HG03280 (cell line): ENCODE measurements at regions not wholly inside any gene's neighbourhood (a gene's known extent, or its start where the extent isn't known, plus 50 kb on each side); places are given as distances from the start of the nearest gene placed in this dataset.

Source experiments
- ATAC-seq: cut with Tn5 transposase; IDR thresholded peaks from one replicate; pipeline ENCODE4 v1.9.1; 2021; ENCODE audit warnings: mild to moderate bottlenecking, moderate library complexity; ENCODE audit not compliant: unreplicated experiment

DNA sequence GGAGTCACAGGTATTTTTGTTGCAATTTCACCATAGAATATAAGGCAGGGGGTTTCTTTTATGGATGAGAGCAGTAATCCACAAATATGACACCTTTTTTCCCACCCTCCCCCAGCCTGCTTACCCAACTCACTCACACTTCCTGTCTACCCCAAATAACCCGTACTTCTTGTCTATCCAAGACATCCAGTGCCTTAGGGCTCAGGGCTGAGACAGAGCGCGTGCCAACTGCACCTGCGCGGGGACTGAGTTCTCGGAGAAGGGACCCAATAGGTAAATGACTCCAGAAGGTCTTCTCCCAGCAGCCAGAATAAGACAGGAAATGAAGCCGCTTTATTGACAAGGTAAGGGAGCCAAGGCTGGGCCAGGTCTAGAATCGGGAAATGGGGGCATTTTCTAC, 369.1 kb downstream of the SIPA1L2 start:
- no peak for ATAC-seq

GRCh38 chr1:232260045-232260444, 369.9 kb downstream of the SIPA1L2 start:
- no peak for ATAC-seq

DNA sequence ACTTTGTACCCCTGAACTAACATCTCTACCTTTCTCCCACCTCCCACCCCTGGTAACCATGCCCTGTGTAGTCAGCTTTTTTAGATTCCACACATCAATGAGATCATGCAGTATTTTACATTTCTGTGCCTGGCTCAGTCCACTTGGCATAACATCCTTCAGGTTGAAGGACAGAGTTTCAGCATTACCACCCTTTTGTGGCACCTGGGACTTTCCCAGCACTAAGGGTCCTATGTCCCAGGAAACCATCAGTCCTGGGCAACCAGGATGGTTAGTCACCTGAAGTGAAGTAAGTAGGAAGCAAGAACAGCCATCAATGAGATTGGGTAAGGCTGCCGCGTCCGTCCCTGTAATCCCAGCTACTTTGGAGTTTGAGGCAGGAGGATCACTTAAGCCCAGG, 370.6 kb downstream of the SIPA1L2 start:
- no peak for ATAC-seq

DNA sequence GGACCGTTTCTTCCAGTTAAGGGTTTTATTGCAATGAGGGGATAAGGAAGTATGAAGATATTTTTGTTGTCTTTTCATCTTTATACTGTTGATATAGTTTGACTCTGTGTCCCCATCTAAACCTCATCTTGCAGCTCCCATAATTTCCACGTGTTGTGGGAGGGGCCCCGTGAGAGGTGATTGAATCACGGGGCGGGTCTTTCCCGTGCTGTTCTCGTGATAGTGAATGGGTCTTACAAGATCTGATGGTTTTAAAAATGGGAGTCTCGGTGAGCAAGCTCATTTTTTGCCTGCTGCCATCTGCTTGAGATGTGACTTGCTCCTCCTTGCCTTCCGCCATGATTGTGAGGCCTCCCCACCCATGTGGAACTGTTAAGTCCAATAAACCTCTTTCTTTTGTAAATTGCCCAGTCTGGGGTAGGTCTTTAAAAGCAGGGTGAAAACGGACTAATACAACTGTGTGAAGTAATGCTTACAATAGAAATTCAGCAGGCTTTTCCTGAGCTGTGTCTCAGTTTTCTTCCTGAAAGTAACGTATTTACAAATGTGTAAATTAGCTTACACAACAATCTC, 377.3 kb downstream of the SIPA1L2 start:
- no peak for ATAC-seq

DNA sequence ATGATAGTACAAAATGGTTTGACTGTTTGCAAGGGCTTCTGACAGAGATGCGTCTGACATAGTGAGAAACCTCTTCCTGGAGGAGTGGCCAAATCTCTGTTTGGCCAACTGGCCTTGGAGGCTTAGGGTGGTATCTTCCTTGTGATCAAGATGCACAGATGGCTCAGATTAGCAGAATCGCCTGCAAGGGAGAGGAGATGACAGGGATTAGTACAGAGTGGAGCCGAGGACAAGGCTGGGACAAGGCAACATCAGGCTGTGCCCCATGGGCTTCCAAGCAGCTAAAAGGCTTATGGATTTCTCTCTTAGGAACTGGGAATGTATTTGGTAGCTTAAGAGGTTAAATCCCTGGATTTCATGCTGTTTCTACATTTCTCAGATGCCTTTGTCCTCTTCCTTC, 379.1 kb downstream of the SIPA1L2 start:
- no peak for ATAC-seq

DNA sequence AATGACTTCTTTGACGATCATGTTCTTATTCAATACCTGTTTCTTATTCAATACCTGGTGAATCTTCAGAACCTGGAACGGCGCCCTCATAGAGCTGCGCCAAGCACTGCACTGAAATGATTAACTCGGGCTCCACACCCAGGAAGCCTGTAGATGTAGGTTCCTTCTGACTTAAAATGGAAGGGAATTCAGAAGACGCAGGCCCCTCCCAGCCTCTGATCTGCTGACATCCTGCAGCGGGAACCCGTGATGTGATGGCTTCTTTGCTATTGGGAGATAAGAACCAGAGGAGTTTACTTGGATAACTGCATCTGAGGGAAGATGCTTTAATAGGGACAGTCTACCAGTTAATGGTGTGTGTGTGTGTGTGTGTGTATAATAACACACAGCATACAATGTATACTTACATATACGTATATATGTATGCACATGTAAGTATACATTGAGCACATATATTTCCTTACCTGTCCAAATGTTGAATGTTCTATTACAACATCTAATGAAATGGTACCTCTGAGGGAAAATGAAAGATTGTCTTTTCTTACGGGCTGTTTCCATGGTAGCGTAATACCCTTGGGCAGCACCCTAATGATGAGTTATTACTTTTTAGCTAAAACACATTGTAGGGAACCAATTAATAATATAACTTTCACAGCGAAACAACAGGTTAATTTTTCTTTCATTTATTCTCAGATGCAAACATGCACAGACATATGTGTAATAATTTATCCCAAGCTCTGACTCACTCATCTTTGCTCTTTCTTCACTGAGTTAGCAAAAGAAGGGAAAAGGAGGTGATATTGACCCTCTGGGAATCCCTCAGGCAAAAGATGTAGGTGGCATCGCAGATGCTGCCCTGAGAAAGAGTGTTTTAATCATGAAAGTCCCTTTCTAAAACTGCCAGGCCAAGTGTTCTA, 379.8 kb downstream of the SIPA1L2 start:
- no peak for ATAC-seq

DNA sequence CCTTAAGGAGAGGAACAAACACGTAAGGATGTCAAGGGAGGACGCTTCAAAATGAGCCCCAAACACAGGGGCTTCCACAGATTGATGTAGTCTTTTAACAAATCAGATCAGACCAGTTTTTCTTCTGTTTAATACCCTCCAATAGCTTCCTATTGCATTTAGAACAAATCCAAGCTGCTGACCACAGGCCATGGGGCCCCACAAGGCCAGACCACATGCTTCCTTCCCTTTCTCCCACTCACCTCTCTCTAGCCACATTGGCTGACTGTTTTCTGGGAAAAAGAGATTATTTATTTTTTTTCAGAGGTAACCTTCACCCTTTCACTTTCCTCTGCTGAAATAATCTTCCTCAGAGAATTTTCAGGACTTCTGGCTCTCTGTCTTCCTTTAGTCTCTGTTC, 380.6 kb downstream of the SIPA1L2 start:
- no peak for ATAC-seq

DNA sequence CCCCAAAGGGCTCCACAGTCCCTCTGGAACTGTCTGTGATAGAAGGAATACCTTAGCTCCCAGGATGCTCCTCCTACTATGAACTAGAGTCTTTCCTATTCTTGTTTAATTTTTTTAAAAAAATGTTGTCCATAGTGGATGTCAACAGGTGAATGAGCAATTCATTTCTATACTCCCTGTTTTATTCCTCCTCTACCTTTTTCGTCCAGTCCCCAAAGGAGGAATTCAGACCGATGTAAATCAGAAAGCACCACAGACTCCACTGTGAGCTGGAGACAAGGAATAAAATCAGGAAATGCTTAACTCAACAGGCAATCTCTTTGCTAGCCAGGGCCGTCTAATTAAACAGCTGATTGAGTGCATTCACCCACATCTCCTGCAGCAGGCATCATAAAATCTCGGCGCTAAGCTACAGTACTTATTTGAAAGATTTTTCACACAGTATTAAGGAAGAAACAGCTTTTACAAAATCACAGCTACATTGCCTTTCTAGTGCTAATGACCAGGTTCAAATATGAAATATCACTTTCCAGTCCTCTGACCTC, 381.6 kb downstream of the SIPA1L2 start:
- ATAC-seq = no peak

DNA sequence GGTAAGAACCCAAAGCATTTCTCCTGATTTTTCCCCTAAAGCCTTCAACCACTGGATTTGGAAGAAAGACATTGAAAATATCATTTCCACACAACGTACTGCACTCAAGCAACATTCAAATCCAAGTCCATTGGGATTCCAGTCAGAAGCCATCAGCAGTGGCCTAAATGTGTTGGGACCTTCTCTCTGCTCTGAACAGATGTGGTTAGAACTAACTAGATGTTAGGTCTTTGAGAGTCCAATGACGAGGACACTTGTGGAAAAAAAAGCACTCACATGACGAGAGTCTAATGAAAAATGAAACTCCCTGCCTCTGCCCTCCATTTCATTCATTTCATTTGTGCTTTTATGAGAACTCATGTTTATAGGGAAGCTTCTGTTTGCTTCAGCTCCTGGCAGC, 382.3 kb downstream of the SIPA1L2 start:
- ATAC-seq = no peak

DNA sequence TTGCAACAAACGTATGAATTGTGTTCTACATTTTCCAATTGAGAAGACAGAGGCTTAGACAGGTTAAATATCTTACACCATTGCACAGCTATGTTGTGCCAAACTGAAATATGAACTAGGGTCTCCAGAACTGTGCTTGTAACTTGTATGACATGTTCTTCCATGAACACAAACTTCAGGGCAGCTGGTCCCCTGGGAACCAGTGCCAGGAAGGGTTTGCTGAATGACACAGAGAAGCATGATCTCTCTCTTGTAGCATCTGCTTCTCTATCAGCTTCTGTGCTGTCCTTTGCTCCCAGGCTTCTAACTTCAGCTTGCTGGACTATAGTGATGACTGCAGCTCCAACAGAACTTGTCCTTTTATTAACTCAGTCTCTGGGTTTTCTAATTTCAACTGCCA, 385.5 kb downstream of the SIPA1L2 start:
- no peak for ATAC-seq

DNA sequence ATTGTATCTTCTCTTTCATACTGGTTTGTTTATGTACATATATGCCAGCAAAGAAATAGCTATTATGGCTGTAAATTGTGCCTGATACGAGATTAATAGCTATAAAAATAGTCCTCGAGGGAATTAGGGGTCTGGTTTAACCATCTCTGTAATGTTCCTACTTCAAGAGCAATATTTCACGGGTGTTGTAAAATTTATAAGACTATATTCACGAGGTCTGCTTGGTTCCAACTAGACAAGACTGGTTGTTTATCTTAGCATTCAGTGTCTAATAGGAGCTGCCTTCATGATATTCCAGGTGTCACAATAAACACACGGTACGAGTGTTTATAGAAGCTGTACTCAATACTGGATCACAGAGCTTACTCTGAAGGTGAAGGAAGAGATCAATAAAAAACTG, 389.9 kb downstream of the SIPA1L2 start:
- ATAC-seq = no peak

GRCh38 chr1:232239522-232239921, 390.4 kb downstream of the SIPA1L2 start:
- no peak for ATAC-seq

DNA sequence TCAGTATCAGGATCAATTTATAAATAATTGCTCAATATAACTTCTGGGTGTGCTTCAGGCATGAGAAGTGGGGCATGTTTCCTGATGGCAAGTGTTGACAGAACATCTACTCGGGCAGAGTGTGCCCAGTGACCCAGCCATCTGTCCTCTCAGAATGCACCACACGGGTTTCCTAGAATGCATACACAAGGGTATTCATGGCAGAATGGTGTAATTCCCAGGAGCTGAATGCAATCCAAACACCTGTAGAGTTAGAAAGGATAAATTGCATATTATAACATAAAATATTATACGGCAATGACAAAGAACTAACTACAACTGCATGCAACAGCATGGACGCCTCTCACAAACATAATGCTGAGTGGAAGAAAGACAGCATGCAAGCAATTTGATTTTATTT, 391.9 kb downstream of the SIPA1L2 start:
- no peak for ATAC-seq

DNA sequence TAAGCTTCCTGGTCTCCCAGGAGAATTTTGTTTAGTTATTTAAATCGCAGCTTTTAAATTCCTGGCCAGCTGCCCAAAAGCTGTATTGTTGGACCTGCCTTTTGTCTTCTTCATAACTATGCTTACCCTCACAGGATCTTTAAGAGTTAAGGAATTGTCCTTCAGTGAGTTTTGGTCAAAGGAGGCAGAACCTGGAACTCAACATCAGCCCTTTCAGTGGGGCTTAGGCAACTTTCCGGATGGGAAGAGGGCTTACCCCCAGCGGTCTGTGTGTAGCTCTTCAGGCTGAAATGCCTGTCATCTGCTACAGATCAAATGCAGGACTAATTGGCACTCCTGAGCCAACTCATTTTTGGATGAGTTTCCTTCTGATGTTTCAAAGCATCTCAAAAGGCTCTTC, 402.6 kb downstream of the SIPA1L2 start:
- no peak for ATAC-seq

DNA sequence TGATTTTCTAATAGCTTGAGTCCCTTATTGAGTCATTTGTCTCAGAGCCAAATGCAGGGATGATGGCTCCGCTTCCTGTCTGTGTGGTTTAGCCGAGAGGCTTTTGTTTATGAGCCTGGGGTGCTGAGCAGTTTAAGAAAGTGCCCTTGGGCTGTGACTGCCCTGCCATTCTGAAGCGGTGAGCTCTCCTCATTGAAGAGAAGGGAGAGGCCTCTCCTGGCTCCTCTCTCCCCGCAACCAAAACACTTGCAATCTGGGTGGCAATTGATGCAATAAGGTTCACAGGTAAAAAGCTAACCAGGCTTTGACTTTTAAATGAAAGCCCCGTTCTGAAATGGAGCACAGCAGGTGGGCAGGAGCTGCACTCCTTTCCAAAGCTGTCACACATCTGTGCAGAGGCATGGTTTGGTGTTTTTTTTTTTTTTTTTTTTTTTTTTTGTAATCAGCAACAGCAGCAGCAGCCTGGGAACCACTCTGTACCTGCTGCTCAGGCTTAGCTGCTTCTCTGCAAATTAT, 403.7 kb downstream of the SIPA1L2 start:
- ATAC-seq = no peak

DNA sequence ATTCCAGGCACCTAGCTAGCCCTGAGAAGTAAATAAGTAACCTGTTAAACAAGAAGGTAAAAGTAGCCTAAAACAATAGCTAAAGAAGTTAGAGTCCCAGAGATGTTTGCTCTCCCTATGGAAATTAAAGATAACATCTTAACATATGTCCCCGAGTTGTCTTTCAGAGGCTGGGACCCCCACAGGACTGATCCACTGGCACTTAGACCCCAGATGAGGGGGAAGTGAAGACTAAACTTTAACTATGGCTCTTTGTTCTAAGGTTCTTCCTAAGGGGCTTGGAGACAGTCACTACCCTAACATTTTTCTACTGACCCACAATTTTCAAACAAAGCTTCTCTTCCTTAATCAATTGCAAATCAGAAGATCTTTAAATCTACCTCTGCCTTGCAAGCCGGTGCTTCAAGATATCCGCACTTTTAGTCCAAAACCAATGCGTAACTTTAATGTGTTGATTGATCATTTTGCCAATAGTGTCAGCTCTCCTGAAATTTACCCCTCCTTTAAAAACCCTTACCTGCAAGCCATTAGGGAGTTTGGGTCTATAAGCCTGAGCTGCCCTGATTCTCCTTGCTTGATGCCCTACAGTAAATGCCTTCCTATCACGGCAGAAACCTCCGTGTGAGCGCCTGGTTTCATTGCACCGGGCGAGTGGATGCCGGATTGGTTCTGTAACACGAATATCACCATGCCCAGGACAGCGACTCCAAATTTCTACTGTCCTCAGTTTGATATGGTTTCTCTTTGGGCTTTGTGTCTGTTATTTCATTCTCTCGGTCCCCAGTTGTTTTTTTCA, 404.4 kb downstream of the SIPA1L2 start:
- no peak for ATAC-seq

GRCh38 chr1:232223887-232224286, 406.0 kb downstream of the SIPA1L2 start:
- no peak for ATAC-seq

DNA sequence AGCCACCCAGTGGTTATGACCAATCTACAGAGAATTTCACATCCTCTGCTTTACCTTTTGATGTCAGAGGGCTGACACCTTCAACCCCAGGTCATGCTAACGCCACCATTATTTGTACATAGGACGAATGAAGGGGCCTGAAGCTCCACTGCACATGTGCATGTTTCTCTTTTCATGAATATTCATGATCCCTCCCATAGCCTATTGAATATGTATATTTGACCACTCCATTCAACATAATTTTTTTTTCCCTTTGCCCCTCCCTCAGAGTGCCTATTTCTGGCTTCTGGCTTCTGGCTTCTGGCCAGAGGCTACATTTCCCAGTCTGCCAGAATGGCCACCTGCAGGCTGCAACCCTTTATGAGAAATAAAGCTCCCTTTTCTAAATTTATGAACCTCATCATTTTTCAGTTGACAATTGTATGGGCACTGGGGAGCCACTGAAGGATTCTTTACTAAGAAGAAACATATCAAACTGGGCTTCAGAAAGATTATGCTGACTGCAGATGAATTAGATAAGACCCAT, 406.7 kb downstream of the SIPA1L2 start:
- no peak for ATAC-seq

GRCh38 chr1:232222614-232223013, 407.3 kb downstream of the SIPA1L2 start:
- ATAC-seq = no peak

DNA sequence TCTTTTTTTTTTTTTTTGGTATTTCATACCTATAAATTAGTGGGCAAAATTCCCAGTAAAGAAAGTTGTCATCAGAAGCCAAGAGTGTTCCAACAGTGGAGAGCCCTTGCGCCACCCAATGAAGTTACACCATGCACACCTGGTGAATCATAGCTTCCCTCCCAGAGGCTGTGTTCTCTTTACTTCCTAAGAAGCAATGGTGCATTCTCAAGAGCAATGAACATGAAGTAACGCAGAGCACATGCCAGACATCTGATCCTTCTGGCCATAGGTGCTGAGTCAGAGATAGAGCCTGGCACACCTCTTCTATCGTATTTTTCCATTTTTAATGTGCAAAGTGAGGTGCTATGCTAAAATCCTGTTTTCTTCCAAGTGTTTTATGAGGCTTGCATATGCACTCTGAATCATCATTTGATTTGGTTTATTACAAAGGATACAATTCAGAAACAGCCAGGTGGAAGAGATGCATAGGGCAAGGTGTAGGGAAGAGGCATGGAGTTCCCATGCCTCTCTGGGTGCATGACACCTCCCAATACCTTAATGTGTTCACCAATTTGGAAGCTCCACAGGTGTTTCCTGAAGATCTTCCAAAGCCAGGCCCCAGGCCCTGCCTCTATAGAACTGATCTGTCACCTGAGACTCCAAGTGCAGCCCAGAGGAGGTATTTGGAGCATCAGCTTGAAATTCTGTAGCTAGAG, 408.0 kb downstream of the SIPA1L2 start:
- ATAC-seq = no peak
